OCI-LY1 (cell line): ENCODE measurements at regions not wholly inside any gene's neighbourhood (a gene's known extent, or its start where the extent isn't known, plus 50 kb on each side); places are given as distances from the start of the nearest gene placed in this dataset.

Experiments
- EZH2 ChIP-seq: fragments of 200-600 bp; sonication (generic), shearing (Covaris generic); IDR thresholded peaks from 2 replicates; pipeline ENCODE4 v1.8.0; 2017; ENCODE audit warnings: borderline replicate concordance, mixed run types, mild to moderate bottlenecking, antibody characterized with exemption, low read length, moderate library complexity, mixed read lengths
- TF ChIP-seq, protein P1 (sequence below): fragments of 200-600 bp; sonication (generic), shearing (Covaris generic); IDR thresholded peaks from 2 replicates; pipeline ENCODE4 v1.5.1; 2017; ENCODE audit warnings: mild to moderate bottlenecking, antibody characterized with exemption, low read length, moderate library complexity, mixed read lengths

DNA sequence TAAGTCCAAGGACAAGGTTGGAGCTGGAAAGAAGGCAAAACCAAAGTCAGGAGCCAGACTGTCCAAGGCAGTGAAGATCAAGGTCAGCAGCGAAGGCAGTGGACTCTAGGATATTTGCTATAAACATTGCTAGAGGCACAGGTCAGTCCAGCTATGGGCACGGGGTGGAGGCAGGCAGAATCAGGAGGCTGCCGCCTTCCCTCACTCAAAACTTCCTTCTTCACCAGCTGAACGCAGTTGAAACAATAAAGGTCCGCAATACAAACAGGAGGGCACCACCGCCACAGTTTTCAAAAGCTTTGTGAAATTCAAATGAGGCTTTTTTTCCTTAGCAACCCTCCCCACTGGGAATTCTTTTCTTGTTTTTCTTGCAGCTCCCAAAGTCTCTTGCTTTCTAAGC is 372.4 kb downstream of the NXPE2 start:
- TF ChIP-seq, protein P1, sequence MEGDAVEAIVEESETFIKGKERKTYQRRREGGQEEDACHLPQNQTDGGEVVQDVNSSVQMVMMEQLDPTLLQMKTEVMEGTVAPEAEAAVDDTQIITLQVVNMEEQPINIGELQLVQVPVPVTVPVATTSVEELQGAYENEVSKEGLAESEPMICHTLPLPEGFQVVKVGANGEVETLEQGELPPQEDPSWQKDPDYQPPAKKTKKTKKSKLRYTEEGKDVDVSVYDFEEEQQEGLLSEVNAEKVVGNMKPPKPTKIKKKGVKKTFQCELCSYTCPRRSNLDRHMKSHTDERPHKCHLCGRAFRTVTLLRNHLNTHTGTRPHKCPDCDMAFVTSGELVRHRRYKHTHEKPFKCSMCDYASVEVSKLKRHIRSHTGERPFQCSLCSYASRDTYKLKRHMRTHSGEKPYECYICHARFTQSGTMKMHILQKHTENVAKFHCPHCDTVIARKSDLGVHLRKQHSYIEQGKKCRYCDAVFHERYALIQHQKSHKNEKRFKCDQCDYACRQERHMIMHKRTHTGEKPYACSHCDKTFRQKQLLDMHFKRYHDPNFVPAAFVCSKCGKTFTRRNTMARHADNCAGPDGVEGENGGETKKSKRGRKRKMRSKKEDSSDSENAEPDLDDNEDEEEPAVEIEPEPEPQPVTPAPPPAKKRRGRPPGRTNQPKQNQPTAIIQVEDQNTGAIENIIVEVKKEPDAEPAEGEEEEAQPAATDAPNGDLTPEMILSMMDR: no peak
- TF ChIP-seq EZH2: no peak
